ENCODE measurements at regions not wholly inside any gene's neighbourhood (a gene's known extent, or its start where the extent isn't known, plus 50 kb on each side); places are given as distances from the start of the nearest gene placed in this dataset.

GRCh38 chr17:74152591-74153455, 50.7 kb upstream of the RPL38 start:
- DNase-seq (ENCODE audit: low read depth in 1 of 2, low spot score in 1 of 2): no peak

DNA sequence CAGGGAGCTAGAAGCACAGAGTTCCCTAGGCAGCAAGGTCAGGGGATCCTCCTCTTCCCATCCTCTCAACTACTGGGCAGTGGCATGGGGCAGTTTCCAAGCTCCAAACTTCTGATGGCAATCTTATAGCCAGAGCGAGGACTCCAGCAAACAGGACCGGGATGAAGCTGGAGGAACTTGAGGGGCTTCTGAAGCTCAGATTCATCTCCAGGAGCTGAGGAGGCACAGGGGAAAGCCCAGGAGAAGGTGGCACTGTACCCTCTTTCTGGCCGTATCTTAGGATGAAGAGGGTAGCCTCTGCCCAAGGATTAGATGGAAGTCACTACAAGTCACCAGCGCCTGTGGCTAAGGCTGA, 50.0 kb upstream of the RPL38 start:
- no peak for DNase-seq (ENCODE audit: low read depth in 1 of 2, low spot score in 1 of 2)

All from activated CD4-positive, alpha-beta T cell treated with anti-CD3 and anti-CD28 coated beads, Interleukin-2, amount 50 U/mL, for 24 hours (primary cell).